CD4-positive, alpha-beta T cell treated with Interferon alpha-2 for 1 hour (primary cell): ENCODE measurements at regions not wholly inside any gene's neighbourhood (a gene's known extent, or its start where the extent isn't known, plus 50 kb on each side); places are given as distances from the start of the nearest gene placed in this dataset.
"Not testable (repeated sequence)": the region's sequence is repeated elsewhere in the genome, so short reads cannot be mapped to it uniquely, and the experiment has no call there.

Experiments used
- DNase-seq, 2 donors: peaks; one replicate each; pipeline ENCODE4 v3.0.0-alpha.2; 2020 to 2022

DNA sequence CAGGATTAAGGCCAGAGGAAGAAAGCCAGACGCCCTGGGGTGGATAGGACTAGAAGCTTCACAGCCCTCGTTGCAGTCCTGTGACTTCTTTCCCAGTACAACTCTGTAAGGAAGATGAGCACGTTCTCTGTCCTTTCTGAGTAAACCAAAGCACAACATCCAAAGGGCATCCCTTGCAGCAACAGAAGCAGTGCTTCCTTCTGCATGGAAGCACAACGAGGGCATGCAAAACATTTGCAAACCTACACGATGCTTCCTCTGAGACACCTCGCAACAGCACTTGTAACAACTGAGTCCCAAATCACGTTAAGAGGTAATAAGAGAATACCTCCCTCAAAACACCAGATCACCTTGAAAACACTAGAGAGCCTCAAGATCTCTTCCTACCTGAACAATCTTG is 335.7 kb upstream of the RASGEF1B start:
- DNase-seq = no peak

DNA sequence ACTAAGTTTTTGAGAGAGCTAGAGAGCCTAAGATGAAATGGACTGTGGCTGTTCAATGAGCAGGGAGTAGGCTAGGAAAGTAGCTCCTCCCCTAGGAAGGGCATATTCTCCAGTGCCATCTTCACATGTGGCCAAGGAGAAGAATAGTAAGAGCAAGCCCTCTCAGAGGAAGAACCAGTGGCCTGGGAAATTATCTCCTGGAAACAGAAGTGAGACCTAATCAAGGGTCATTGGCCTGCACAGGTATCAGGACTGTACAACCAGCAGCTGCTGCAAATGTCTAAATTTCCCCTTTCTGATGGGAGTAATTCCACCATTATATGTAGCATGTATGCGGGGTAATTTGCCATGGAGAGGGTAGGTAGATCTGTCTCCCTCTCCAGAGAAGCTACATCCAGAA is 334.8 kb upstream of the RASGEF1B start:
- no peak for DNase-seq

DNA sequence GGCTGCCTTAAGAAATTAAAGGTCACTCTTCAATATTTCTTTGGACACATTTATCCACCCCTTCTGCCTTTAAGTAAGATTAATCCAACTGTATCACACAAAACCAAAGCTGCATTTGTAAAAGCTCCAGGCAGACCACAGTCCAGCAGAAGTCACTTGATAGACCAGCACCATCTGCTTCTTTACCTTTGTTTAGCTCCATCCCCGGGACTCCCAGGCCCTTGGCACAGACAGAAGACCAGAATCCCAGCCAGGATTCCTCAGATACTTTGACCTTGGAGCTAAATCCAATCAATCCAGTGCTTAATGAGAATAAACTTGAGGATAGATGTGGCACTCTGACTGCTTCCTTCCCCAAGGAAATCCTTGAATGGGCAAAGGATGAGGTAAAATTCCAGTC is 333.1 kb upstream of the RASGEF1B start:
- DNase-seq = no peak

DNA sequence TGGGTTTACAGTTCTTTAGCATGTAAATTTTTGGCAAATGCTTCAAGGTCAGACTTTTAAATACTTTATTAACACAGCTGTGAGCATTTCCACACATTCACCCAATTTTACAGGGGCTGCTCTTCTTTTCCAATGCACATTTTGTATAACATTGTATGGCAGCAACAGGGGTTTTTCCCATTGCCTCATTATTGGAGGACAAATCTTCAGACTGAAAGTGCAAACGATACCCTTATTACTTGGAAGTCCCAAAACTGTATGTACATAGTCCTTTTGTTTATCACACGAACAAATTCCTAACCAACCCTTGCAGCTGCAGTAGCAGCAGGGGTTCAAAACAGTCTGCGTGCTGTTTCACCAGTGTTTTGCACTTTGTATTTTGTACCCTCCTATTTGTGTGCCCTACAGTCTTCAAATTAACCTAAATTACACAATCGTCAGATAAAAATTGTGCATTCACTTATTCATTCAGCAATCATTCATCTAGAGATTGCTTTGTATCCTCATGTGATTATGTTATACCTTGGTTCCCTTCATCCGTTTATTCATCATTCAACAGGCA is 330.7 kb upstream of the RASGEF1B start:
- DNase-seq = no peak

DNA sequence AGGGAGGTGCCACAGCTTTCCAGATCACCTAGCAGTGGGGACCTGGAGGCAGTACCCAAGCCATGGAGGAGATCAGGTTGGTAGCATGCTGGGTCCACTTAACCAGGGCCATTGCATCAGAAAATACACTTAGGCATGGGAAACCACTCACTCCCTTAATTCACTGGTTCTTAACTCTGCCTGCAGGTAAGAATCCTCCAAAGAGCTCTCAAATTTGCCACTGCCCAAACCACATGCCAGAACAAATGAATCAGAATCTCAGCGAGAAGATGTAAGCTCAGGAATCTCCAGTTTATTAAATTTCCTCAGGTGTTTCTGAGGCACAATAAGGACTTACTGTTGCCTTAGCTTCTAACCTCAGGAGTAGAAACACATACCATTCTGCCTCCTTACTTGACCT is 327.7 kb upstream of the RASGEF1B start:
- DNase-seq = no peak

DNA sequence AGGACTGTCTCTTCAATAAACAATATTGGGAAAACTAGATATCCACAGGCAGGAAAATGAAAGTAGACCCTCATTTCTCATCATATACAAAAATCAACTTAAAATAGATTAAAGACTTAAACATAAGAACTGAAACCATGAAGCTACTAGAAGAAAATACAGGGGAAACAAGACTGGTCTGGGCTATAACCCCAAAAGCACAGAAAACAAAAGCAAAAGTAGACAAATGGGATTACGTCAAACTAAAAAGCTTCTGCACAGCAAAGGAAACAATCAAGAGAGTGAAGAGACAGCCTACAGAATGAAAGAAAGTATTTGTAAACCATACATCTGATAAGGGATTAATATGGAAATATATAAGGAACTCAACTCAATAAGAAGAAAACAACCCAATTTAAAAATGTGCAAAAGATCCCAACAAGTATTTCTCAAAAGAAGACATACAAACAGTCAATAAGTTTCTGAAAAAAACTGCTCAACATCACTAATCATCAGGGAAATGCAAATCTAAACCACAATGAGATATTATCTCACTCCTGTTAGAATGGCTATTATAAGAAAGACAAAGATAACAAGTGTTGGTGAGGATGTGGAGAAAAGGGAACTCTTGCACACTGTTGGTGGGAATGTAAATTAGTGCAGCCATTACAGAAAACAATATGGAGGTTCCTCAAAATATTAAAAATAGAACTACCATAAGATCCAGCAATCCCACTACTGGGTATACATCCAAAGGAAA is 325.3 kb upstream of the RASGEF1B start:
- peak in 1 of 2 donors; percentile 19 for DNase-seq

DNA sequence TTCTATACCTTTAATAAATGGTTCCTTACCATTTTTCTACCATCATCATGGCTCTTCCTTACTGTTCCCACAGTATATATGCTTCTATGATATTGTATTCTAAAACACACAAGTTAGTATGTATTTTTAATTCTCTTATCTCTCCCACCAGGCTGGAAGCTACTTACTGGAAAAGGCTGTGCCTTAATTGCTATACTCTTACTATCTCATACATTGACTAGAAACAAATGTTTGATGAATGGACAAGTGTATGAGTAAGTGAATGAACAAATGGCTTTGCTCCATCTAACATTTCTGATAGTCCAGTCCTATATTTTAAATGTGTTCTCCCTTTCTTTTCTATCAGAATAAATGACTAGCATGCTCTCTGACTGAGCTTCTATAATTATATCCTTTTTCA is 320.8 kb upstream of the RASGEF1B start:
- DNase-seq = no peak

DNA sequence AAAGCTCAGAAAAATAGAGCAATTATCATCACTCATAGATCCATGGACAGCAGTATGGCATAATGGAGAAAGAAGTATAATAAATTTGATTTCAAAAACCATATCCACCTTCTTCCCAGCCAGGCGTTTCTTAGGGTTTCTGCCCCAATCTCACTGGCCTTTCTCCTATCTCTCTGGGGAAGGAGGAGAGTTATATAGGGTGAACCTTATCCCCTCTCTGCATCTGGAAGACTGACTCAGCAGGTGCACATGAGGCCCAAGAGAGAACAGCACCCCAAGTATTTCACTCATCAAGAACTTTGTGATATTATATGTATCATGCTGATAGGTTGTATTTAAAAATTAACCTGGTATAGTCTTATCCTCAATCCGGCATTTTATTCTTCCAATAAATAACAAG is 318.8 kb upstream of the RASGEF1B start:
- DNase-seq = no peak

DNA sequence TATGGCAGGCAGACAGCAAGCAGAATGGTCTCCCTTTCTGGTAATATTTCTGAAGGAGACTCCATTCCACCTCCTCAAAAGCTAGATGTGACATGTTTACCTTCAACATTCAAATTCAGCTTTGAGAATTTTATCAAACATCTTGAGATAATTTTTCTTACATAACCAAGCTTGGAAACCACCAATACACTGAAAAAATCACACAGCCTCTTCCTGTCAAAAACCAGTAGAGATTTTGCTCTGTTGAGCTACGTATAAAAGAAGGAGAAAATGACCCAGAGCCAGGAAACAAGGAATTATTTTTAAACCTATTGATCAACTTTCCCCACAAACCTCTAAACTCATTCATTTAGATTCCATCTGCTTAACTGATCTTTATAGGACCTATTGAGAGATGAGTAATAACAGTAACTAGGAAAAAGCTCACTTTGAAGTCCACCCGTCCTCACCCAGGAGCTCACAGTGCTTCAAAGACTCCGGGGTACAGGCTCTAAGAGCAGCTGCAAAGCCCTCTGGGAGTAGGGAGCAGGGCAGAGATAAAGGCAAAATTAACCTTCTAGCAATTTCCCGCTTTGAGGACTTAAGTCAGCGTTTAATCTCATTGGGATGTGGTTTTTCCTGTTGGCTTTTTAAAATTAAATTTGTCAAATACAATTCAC is 318.2 kb upstream of the RASGEF1B start:
- no peak for DNase-seq

DNA sequence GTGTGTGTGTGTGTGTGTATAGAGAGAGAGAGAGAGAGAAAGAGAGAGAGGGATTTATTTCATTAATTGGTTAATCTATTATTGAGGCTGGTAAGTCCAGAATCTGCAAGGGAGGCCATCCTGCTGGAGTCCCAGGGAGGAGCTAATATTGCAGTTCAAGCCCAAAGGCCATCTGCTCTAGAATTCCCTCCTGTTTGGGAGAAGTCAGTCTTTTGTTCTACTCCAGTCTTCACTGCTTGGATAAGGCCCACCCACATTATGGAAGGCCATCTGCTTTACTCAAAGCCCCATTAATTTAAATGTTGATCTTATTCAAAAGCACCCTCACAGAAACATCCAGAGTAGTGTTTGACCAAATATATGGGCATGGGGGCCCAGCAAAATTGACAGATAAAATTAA is 317.5 kb upstream of the RASGEF1B start:
- DNase-seq = no peak

DNA sequence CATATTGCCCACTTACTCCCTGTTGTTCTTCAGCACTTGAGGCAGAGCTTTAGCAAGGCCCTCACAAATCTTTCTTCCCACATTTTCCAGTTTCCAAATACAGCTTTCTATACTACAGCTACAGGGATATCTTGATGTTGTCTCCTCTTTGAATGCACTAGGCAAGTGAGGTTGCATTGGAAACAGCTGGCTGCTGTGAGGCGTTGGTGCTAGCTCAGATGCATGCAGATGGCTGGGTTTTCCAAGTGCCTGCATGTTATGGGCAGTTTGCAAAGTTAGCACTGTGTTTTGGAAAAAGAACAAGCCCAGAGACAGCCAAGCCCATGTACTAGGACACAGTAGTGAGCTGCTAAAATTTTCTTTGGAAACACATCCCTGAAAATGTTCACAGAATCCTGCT is 315.1 kb upstream of the RASGEF1B start:
- DNase-seq = no peak

DNA sequence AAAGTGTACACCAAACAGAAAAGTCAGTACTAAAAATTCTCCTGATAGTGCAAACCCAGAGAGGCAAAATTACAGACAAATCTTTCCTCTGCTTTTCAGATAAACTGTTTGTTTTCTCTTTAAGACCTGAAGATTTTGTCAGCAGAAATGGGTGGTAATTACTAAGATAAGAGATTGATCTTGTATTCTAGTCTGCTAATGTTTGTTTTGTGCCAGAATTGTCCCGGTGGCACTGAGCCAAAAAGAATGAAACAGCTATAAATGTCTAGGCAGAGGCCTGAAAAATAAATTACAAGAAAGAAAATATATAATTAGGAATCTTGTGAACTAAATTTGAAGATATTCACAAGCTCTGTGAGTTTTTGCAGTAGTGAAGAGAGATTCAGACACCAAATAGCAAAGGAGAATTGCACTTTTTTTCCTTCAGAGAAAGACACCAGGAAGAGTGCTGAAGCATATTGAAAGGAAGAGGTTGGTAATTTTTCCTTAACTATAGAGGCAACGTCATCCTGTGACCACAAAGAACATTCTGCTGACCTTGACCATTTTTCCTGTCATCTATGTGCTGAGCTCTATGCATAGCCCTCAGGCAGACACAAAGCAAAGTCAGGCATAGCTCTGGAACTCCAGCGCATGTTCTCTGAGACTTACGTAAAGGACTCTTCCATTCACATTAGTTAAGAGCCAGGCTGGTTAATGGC is 314.5 kb upstream of the RASGEF1B start:
- DNase-seq = no peak

DNA sequence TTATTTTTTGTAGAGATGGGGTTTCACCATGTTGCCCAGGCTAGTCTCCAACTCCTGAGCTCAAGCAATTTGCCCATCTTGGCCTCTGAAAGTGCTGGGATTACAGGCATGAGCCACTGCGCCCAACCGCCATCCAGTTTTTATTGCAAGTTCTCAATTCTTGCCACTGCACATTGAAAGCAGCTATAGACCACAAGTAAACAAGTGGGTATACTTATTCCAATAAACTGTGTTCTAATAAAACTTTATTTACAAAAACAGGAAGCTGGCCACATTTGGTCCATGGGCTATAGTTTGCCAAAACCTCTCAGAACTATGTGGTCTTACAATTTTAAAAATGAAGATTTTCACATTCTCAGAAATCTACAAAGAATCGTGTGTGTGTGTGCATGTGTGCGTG is 313.6 kb upstream of the RASGEF1B start:
- no peak for DNase-seq

DNA sequence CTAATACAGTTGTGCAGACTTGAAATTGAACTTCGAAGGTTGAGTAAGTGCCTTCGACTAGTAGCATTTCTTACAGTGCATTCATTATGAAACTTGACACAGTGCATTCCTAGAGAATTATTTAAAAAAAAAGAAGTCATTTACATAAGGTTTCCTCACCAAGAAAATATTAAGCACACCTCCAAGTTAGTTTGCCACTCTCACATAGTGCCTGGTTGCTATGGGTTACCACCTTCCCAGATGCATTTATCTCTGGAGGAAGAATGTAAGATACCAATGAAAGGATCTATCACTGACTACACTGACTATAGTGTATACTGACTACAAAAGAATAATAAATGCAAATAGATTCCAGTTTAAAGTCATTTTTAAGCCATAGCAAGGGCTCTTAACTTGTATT is 311.9 kb upstream of the RASGEF1B start:
- DNase-seq = no peak

DNA sequence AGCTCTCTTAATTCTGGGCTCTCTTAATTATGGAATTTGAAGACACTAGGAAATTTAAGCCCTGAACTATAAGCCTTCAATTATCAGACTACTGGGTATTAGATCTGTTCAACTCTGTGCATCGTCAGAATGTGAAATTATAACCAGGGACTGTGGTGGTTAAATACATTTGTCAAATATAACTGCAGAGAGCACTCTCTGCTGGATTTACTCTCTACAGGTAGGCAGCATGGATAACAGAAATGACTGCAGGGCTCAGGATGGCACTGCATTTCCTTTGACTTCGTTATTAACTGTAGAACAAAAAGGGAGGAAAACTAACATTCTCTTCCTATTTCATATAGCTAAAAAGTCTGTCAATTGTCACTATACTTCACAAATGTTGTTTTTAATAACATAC is 310.1 kb upstream of the RASGEF1B start:
- DNase-seq = no peak

DNA sequence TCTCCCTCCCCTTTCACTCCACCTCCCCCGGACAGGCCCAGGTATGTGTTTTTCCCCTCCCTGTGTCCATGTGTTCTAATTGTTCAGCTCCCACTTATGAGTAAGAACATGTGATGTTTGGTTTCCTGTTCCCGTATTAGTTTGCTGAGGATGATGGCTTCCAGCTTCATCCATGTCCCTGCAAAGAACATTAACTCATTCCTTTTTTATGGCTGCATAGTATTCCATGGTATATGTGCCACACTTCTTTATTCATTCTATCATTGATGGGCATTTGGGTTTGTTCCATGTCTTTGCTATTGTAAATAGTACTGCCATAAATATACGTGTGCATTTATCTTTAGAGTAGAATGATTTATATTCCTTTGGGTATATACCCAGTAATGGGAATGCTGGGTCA is 306.0 kb upstream of the RASGEF1B start:
- DNase-seq = not testable (repeated sequence)

DNA sequence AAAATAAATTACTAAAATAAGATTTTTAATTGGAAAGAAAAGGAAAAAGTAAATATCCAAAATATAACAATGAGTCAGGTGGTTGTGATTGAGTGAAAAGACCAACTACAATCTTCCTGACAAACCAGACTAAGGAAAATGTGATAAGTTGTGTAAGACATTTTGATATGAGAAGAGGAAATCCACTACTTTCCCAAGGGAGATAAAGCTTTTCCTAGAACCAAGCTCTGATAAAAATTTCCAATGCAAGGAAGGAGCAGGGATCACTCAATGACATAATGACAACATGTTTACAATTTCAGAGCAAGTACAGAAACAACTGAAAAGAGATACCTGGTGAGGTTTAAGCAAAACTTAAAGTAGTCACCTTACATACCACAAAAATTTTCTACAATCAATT is 305.1 kb upstream of the RASGEF1B start:
- DNase-seq = no peak

DNA sequence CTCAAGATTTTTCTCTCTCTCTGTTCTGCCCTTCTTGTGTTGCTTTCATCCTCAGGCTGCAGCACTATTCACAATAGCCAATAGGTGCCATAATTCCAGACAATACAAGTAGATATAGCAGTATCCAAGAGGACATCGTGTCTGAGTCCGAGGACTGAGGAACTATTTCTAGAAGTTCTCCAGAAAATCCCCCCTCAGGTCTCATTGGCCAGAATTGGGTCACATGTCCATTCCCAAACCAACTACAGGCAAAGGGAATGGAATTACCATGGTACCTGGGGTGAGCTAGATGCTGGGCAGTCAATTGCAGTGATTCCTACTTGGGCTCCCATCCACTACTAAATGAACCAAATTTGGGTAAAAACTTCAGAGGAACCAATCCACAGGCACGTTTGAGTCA is 301.9 kb upstream of the RASGEF1B start:
- DNase-seq = no peak

DNA sequence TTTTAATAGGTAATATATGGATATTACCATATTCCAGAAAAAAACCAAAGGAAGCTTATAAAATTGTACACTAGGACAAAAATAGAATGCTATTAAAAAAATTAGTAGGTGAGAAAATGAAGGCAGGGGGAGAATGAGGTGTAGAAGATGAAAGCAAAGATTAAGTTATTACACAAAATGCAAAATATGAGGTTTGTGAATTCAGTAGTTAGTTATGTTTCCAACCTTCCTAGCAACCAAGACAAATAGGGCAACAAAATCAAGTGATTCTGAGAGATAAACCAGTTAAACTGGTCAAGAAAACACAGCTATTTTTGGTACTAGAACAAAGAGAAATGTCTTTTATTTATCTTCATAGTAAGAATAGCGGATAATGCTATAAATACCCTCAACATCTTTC is 300.0 kb upstream of the RASGEF1B start:
- DNase-seq = no peak

DNA sequence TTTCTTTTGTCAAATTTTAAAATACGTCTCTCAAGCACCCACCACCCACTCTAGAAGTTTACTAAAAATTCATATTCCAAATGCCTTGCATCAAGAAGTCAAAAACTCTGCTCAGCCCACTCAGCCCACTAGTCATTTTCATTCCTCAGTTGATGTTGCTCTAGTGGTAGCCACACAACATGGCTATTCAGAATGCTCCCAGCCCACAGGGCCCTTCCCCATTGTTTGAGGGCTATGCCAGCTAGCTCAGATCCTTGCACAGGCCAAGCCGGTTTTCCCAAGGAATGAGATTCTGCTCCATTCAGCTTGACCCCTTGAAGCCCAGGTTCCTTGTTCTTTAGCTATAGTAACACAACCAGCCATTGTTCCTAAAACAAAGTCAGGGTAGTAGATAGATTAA is 297.5 kb upstream of the RASGEF1B start:
- DNase-seq = no peak

DNA sequence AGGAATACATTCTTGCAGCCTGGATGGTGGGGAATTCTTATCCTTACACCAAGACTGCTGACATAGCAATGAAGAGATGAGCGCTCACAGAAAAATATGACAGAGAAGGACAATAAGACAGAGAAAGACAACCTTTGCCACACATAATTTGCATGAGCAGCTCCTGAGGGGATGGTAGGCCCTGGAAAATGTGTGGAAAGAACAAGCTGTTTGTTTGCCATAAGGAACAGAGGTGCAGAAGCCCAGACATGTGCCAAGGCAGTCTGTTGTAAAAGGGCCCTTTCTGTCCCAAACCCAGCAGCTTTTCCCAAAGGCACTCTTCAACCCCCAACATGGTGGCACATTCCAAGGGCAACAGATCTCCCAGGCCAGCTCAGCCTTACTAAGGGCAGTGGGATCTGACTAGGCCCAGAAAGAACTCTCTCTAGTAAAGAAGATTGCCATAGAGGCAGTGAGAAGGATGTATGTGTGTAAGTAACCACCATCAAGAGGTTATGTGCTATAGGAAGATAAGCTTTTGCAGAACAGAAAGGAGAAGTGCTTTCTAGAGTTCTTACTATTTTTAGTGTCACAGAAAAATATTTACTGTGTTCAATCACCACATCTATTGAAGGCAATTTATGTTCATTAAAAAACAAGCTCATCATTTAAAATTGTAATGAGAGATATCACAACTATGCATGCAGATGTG is 287.0 kb upstream of the RASGEF1B start:
- no peak for DNase-seq

DNA sequence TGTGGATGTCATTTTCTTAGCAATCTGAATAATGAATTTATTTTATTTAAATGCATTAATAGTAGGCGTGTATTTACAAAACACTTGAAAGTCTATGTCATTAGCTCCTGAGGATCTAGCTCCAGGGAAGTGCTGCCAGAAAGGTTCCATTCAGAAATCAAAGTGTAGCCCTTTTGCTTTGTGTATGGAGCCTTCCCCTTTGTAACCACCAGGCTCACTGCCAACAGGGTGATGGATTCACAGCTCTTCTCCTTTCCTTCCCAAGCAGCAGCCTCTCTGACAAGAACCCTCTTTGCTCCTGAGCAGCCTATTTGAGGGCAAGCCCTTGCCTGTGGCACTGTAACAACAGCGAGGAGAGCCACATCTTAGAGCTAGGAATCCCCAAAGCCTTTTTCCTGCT is 286.0 kb upstream of the RASGEF1B start:
- DNase-seq = no peak

DNA sequence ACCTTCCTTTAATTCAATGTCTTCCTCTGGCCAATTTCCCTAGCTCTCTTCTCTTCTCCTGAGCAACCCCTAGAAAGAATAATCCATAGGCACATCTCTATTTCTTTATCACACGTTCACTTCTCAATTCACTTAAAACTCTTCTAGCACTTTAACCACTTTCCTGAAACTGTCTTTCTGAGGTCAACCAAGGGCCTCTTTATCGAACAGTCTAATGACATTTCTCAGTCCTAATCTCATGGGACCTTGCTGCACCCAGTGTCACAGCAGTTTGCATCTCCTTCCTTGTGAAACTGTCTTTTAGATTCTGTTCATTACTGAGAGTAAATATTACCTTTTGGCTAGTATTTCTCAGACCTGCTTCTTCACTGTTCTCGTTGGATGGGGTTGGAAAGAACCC is 285.3 kb upstream of the RASGEF1B start:
- DNase-seq = no peak
